ENCODE measurements at regions not wholly inside any gene's neighbourhood (a gene's known extent, or its start where the extent isn't known, plus 50 kb on each side); places are given as distances from the start of the nearest gene placed in this dataset.
"Not testable (repeated sequence)": the region's sequence is repeated elsewhere in the genome, so short reads cannot be mapped to it uniquely, and the experiment has no call there.

GRCh38 chr12:91515944-91516694 lies 333.5 kb upstream of the DCN start:
- no peak for DNase-seq (ENCODE audit: insufficient read length, low spot score)
- no peak for FAIRE-seq

GRCh38 chr12:91513313-91513712 lies 330.7 kb upstream of the DCN start:
- DNase-seq (ENCODE audit: insufficient read length, low spot score) (no peak), FAIRE-seq (no peak)

GRCh38 chr12:91511795-91512420 lies 329.3 kb upstream of the DCN start:
- FAIRE-seq = no peak
- DNase-seq (ENCODE audit: insufficient read length, low spot score) = no peak

GRCh38 chr12:91507754-91508153 lies 325.1 kb upstream of the DCN start:
- FAIRE-seq (no peak), DNase-seq (ENCODE audit: insufficient read length, low spot score) (no peak)

- DNase-seq (ENCODE audit: insufficient read length, low spot score) = no peak
- FAIRE-seq = no peak
Observed at GRCh38 chr12:91506452-91506851, 323.8 kb upstream of the DCN start.

- FAIRE-seq (no peak), DNase-seq (ENCODE audit: insufficient read length, low spot score) (no peak)
Observed at GRCh38 chr12:91505006-91505405, 322.4 kb upstream of the DCN start.

- FAIRE-seq (no peak), DNase-seq (ENCODE audit: insufficient read length, low spot score) (no peak)
Observed at GRCh38 chr12:91502208-91502607, 319.6 kb upstream of the DCN start.

- FAIRE-seq (no peak), DNase-seq (ENCODE audit: insufficient read length, low spot score) (no peak)
Observed at GRCh38 chr12:91496337-91496736, 313.7 kb upstream of the DCN start.

- DNase-seq (ENCODE audit: insufficient read length, low spot score) = no peak
- no peak for FAIRE-seq
Observed at GRCh38 chr12:91493308-91493707, 310.7 kb upstream of the DCN start.

GRCh38 chr12:91492648-91493047 lies 310.0 kb upstream of the DCN start:
- no peak for FAIRE-seq
- no peak for DNase-seq (ENCODE audit: insufficient read length, low spot score)

- FAIRE-seq (no peak), DNase-seq (ENCODE audit: insufficient read length, low spot score) (no peak)
Observed at GRCh38 chr12:91490667-91491311, 308.2 kb upstream of the DCN start.

GRCh38 chr12:91483471-91483985 lies 300.9 kb upstream of the DCN start:
- FAIRE-seq = no peak
- no peak for DNase-seq (ENCODE audit: insufficient read length, low spot score)

GRCh38 chr12:91482231-91482630 lies 299.6 kb upstream of the DCN start:
- no peak for DNase-seq (ENCODE audit: insufficient read length, low spot score)
- FAIRE-seq = no peak

GRCh38 chr12:91478500-91478899 lies 295.9 kb upstream of the DCN start:
- FAIRE-seq = no peak

GRCh38 chr12:91467686-91468085 lies 285.1 kb upstream of the DCN start:
- DNase-seq (ENCODE audit: insufficient read length, low spot score) (no peak), FAIRE-seq (no peak)

More at GRCh38 chr12:91478500-91478899, 295.9 kb upstream of the DCN start:
- DNase-seq (ENCODE audit: insufficient read length, low spot score) = no peak

- DNase-seq (ENCODE audit: insufficient read length, low spot score) (no peak), FAIRE-seq (no peak)
Observed at GRCh38 chr12:91461061-91461460, 278.4 kb upstream of the DCN start.

GRCh38 chr12:91460469-91460868 lies 277.9 kb upstream of the DCN start:
- no peak for DNase-seq (ENCODE audit: insufficient read length, low spot score)
- FAIRE-seq = no peak

GRCh38 chr12:91455321-91455720 lies 272.7 kb upstream of the DCN start:
- FAIRE-seq = no peak
- DNase-seq (ENCODE audit: insufficient read length, low spot score) = no peak

GRCh38 chr12:91454179-91454578 lies 271.6 kb upstream of the DCN start:
- DNase-seq (ENCODE audit: insufficient read length, low spot score) (no peak), FAIRE-seq (no peak)

GRCh38 chr12:91452464-91452863 lies 269.8 kb upstream of the DCN start:
- DNase-seq (ENCODE audit: insufficient read length, low spot score); FAIRE-seq: not testable (repeated sequence)

Data from GM19239 (cell line).